ENCODE measurements at regions not wholly inside any gene's neighbourhood (a gene's known extent, or its start where the extent isn't known, plus 50 kb on each side); places are given as distances from the start of the nearest gene placed in this dataset.

- 4% methylated on average over 2 of the region's 2 CpGs for WGBS (ENCODE audit: low lambda C conversion rate)
- intact Hi-C loops (cut with micrococcal nuclease; ENCODE audit: unreplicated experiment): no loop called here
- no peak overlapping the region for H3K4me3 ChIP-seq (replicated peaks in 1 of 3; ENCODE audit: insufficient read depth in 1 of 3, low read depth in 2 of 3, low read length in 3 of 3)
Observed at GRCh38 chr1:118481126-118481525, 296.1 kb upstream of the SPAG17 start.

DNA sequence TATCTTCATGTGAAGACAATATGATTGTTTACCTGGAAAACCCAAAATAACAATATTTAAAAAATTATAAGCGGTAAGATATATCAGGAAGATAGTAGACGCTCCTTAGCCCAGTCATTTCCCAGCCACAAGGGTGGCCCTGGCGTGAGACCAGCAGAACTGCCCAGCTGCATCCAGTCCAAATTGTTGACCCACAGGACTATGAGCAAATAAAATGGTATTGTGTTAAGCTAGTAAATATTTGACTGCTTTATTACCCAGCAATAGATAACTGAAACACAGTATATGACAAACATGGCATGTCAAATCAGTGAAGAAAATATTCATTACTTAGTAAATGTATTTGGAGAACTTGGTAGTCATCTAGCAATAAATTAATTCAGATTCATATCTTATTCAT is 294.3 kb upstream of the SPAG17 start:
- POLR2A ChIA-PET: no interaction called here
- FAIRE-seq: no peak
- Histone ChIP-seq H3K4me3 (replicated peaks in 1 of 3; ENCODE audit: insufficient read depth in 1 of 3, low read depth in 2 of 3, low read length in 3 of 3) (no peak overlapping the region), H3K4me1 (ENCODE audit: insufficient read depth, low read length) (no peaks in the 10 kb centered on the region), H3K27me3 (ENCODE audit: control insufficient read depth in 1 of 2, insufficient read depth in 2 of 2, low read length in 2 of 2) (no peaks in the 10 kb centered on the region), H3K9me3 (ENCODE audit: low read length) (no peaks in the 10 kb centered on the region), H3K36me3 (replicated peaks in 1 of 2; ENCODE audit: control insufficient read depth in 1 of 2, insufficient read depth in 2 of 2, low read length in 2 of 2) (no peaks in the 10 kb centered on the region), H4K20me1 (ENCODE audit: insufficient read depth, low read length) (no peaks in the 10 kb centered on the region), H3K4me2 (ENCODE audit: low read depth, low read length) (no peak overlapping the region), H3K79me2 (ENCODE audit: insufficient read depth, low read length) (no peaks in the 10 kb centered on the region), H3K9ac (ENCODE audit: insufficient read depth, low read depth, low read length) (no peak overlapping the region), H3K27ac (ENCODE audit: extremely low read length, insufficient read depth, low read length) (no peak overlapping the region), H2AFZ (ENCODE audit: low read length) (no peak overlapping the region)
- CTCF ChIA-PET (ENCODE audit: low intra/inter-chr PET ratio, low total read pairs): no interaction called here
- ATAC-seq: no peak; the same call in 2 of the 3 replicates
- 33% methylated on average over 3 of the region's 3 CpGs for WGBS (ENCODE audit: low lambda C conversion rate)
- in situ Hi-C loops (cut with HindIII; ENCODE audit: extremely low pct_ligation_motif_present, low pct_unique_long_range_greater_than_20kb) (no loop called here), intact Hi-C loops (cut with micrococcal nuclease; ENCODE audit: unreplicated experiment) (no loop called here)
- no TSS peak for BruUV-seq (replicated peaks)
- no peak for DNase-seq (ENCODE audit: low spot score)
- TF ChIP-seq ZHX2 (IDR thresholded peaks at IDR 0.05; ENCODE audit: low read depth): no peak
- TF ChIP-seq ZHX2 (CRISPR knock-in tag; IDR thresholded peaks at IDR 0.05; ENCODE audit: borderline replicate concordance): no peak
- TF ChIP-seq TBL1XR1 (IDR thresholded peaks at IDR 0.05; ENCODE audit: borderline replicate concordance, low read length, partially characterized antibody): no peak
- TF ChIP-seq ZEB1 (IDR thresholded peaks at IDR 0.05; ENCODE audit: insufficient replicate concordance, low read depth): no peak
- TF ChIP-seq ZNF296 (CRISPR knock-in tag; conservative IDR thresholded peaks at IDR 0.05): no peak
- TF ChIP-seq ZNF543 (CRISPR knock-in tag; IDR thresholded peaks at IDR 0.05): no peak

More at GRCh38 chr1:118481126-118481525, 296.1 kb upstream of the SPAG17 start:
- Histone ChIP-seq H3K4me2 (ENCODE audit: low read depth, low read length) (no peak overlapping the region), H4K20me1 (ENCODE audit: insufficient read depth, low read length) (no peaks in the 10 kb centered on the region), H3K9me3 (ENCODE audit: low read length) (no peaks in the 10 kb centered on the region), H3K4me1 (ENCODE audit: insufficient read depth, low read length) (no peaks in the 10 kb centered on the region), H3K36me3 (replicated peaks in 1 of 2; ENCODE audit: control insufficient read depth in 1 of 2, insufficient read depth in 2 of 2, low read length in 2 of 2) (no peaks in the 10 kb centered on the region), H3K27me3 (ENCODE audit: control insufficient read depth in 1 of 2, insufficient read depth in 2 of 2, low read length in 2 of 2) (no peaks in the 10 kb centered on the region), H3K27ac (ENCODE audit: extremely low read length, insufficient read depth, low read length) (no peak overlapping the region), H2AFZ (ENCODE audit: low read length) (no peak overlapping the region), H3K9ac (ENCODE audit: insufficient read depth, low read depth, low read length) (no peak overlapping the region), H3K79me2 (ENCODE audit: insufficient read depth, low read length) (no peaks in the 10 kb centered on the region)
- TF ChIP-seq TGIF2 (CRISPR knock-in tag; IDR thresholded peaks at IDR 0.05) (no peak), E2F2 (CRISPR knock-in tag; IDR thresholded peaks at IDR 0.05; ENCODE audit: borderline replicate concordance) (no peak), ZNF263 (CRISPR knock-in tag; IDR thresholded peaks at IDR 0.05) (no peak), ZNF207 (IDR thresholded peaks at IDR 0.05; ENCODE audit: borderline replicate concordance) (no peak), CC2D1A (CRISPR knock-in tag; IDR thresholded peaks at IDR 0.05) (no peak)
- TF ChIP-seq, protein P1, sequence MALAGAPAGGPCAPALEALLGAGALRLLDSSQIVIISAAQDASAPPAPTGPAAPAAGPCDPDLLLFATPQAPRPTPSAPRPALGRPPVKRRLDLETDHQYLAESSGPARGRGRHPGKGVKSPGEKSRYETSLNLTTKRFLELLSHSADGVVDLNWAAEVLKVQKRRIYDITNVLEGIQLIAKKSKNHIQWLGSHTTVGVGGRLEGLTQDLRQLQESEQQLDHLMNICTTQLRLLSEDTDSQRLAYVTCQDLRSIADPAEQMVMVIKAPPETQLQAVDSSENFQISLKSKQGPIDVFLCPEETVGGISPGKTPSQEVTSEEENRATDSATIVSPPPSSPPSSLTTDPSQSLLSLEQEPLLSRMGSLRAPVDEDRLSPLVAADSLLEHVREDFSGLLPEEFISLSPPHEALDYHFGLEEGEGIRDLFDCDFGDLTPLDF (CRISPR knock-in tag; IDR thresholded peaks at IDR 0.05): no peak
- ChIA-PET CTCF (ENCODE audit: low intra/inter-chr PET ratio, low total read pairs) (no interaction called here), POLR2A (no interaction called here)
- in situ Hi-C loops (cut with HindIII; ENCODE audit: extremely low pct_ligation_motif_present, low pct_unique_long_range_greater_than_20kb): no loop called here
- BruUV-seq (replicated peaks): no TSS peak
- FAIRE-seq (no peak), ATAC-seq (no peak), DNase-seq (ENCODE audit: low spot score) (no peak)
